Ovary (tissue), 3 donors: ENCODE measurements at regions not wholly inside any gene's neighbourhood (a gene's known extent, or its start where the extent isn't known, plus 50 kb on each side); places are given as distances from the start of the nearest gene placed in this dataset.

Experiments
- CTCF ChIP-seq, 3 donors: fragments of 450-650 bp in 2 of 3; fragments of 200-600 bp in 1 of 3; IDR thresholded peaks; one replicate each; pipeline versions ENCODE4 v1.5.1 to v1.8.0; 2016 to 2022; ENCODE audit warnings: antibody characterized with exemption in 3 of 3, mild to moderate bottlenecking in 1 of 3
- EP300 ChIP-seq: sonication (generic); formaldehyde crosslinking; IDR thresholded peaks from one replicate; pipeline ENCODE4 v1.6.1; 2017; ENCODE audit warnings: antibody characterized with exemption
- POLR2A ChIP-seq: fragments of 450-650 bp; IDR thresholded peaks from one replicate; pipeline ENCODE4 v1.6.1; 2017; ENCODE audit warnings: antibody characterized with exemption, mild to moderate bottlenecking, moderate library complexity
- donor health status: DM: no; HTN: no; CAD: no.

GRCh38 chr9:81829195-81829882 is 98.9 kb upstream of the SPATA31D4 start:
- TF ChIP-seq CTCF (IDR thresholded peaks at IDR 0.05) (no peak), POLR2A (no peak), EP300 (no peak)
